Right lobe of liver (tissue), 6 donors: ENCODE measurements at regions not wholly inside any gene's neighbourhood (a gene's known extent, or its start where the extent isn't known, plus 50 kb on each side); places are given as distances from the start of the nearest gene placed in this dataset.

Experiments used
- ATAC-seq, 4 donors: fragments of 200-7000 bp; cut with Tn5 transposase; one replicate each; pipeline ENCODE4 v1.9.1; 2020; ENCODE audit warnings: mild to moderate bottlenecking in 4 of 4, moderate library complexity in 4 of 4
- DNase-seq, 3 donors: peaks; one replicate each; pipeline ENCODE4 v3.0.0-alpha.2; 2020
- H3K27ac ChIP-seq, 3 donors: fragments of 200-600 bp; one replicate each; pipeline ENCODE4 v1.8.0; 2022
- H3K27me3 ChIP-seq, 2 donors: fragments of 200-600 bp; one replicate each; pipeline ENCODE4 v1.8.0; 2022
- H3K36me3 ChIP-seq, 4 donors: fragments of 200-600 bp; sonication (generic) in 1 of 4; one replicate each; pipeline versions ENCODE4 v1.5.1 to v1.8.0; 2017 to 2022; ENCODE audit warnings: control low read depth in 1 of 4
- H3K4me1 ChIP-seq, 4 donors: fragments of 200-600 bp; sonication (generic) in 1 of 4; one replicate each; pipeline versions ENCODE4 v1.5.1 to v1.8.0; 2017 to 2022; ENCODE audit warnings: control low read depth in 1 of 4
- H3K4me3 ChIP-seq, 3 donors: fragments of 200-600 bp; one replicate each; pipeline ENCODE4 v1.8.0; 2022
- H3K9me3 ChIP-seq, 4 donors: fragments of 200-600 bp; sonication (generic) in 1 of 4; one replicate each; pipeline versions ENCODE4 v1.5.1 to v1.8.0; 2017 to 2022; ENCODE audit warnings: control low read depth in 1 of 4
- CTCF ChIP-seq, 4 donors: fragments of 200-600 bp in 3 of 4; fragments of 450-650 bp in 1 of 4; IDR thresholded peaks; one replicate each; pipeline versions ENCODE4 v1.5.1 to v1.8.0; 2016 to 2022; ENCODE audit warnings: antibody characterized with exemption in 4 of 4, mild to moderate bottlenecking in 2 of 4
- POLR2A ChIP-seq: fragments of 450-650 bp; IDR thresholded peaks from one replicate; pipeline ENCODE4 v1.6.1; 2017; ENCODE audit warnings: antibody characterized with exemption, mild to moderate bottlenecking
- WGBS: methylation state at CpG from one replicate; pipeline ENCODE4 v1.1.6; 2018; ENCODE audit warnings: low coverage, low lambda C conversion rate; ENCODE audit not compliant: insufficient coverage; ENCODE audit errors: missing lambda C conversion rate; 5-methylcytosine and 5-hydroxymethylcytosine counted together
- intact Hi-C, 2 donors: fragments of 100-400 bp; cut with DNase I; formaldehyde crosslinking; loops; one replicate each; pipeline versions ENCODE4 v1.11.2 to v1.14.1; 2022
- donor health status: DM: no; HTN: yes; CAD: no.
- donor health status: DM: no; HTN: no; CAD: no.
- donor health status: DM: no; HTN: no; CAD: no.
- donor health status: DM: no; HTN: yes; CAD: no.
- donor health status: DM: no; HTN: yes; CAD: no.

- ATAC-seq (no peak), DNase-seq (no peak)
- H3K4me1 ChIP-seq, result no peaks in the 10 kb centered on the region
- no peak overlapping the region for H3K27ac ChIP-seq
- no peaks in the 10 kb centered on the region for H3K9me3 ChIP-seq
- WGBS, result 50% methylated on average over 2 of the region's 5 CpGs
- no peaks in the 10 kb centered on the region for H3K36me3 ChIP-seq
- TF ChIP-seq POLR2A, result no peak
- TF ChIP-seq CTCF (IDR thresholded peaks at IDR 0.05), result no peak
- H3K27me3 ChIP-seq, result no peaks in the 10 kb centered on the region
- H3K4me3 ChIP-seq, result no peak overlapping the region
- intact Hi-C loops, result no loop called here
Measured at GRCh38 chr9:13535141-13535540, 255.6 kb upstream of the MPDZ start.

- Histone ChIP-seq H3K27me3 (no peaks in the 10 kb centered on the region), H3K4me1 (no peaks in the 10 kb centered on the region), H3K9me3 (no peaks in the 10 kb centered on the region), H3K27ac (no peak overlapping the region), H3K4me3 (no peak overlapping the region), H3K36me3 (no peaks in the 10 kb centered on the region)
- 36% methylated on average over 2 of the region's 2 CpGs for WGBS
- intact Hi-C loops, result no loop called here
- TF ChIP-seq POLR2A, result no peak
- TF ChIP-seq CTCF (IDR thresholded peaks at IDR 0.05), result no peak
- DNase-seq (no peak), ATAC-seq (no peak)
Measured at GRCh38 chr9:13534006-13534405, 254.5 kb upstream of the MPDZ start.

- H3K4me3 ChIP-seq, result no peak overlapping the region
- no peak overlapping the region for H3K27ac ChIP-seq
- no peaks in the 10 kb centered on the region for H3K36me3 ChIP-seq
- WGBS, result 15% methylated on average over 2 of the region's 2 CpGs
- no peak for TF ChIP-seq POLR2A
- TF ChIP-seq CTCF (IDR thresholded peaks at IDR 0.05), result no peak
- intact Hi-C loops, result no loop called here
- ATAC-seq, result peak; percentile 22 to 80 (median 51)
- no peaks in the 10 kb centered on the region for H3K4me1 ChIP-seq
- no peak for DNase-seq
- no peaks in the 10 kb centered on the region for H3K9me3 ChIP-seq
- no peaks in the 10 kb centered on the region for H3K27me3 ChIP-seq
Measured at GRCh38 chr9:13532407-13532806, 252.9 kb upstream of the MPDZ start.

- Histone ChIP-seq H3K27ac (no peak overlapping the region), H3K9me3 (no peaks in the 10 kb centered on the region), H3K4me3 (no peak overlapping the region), H3K4me1 (no peaks in the 10 kb centered on the region), H3K27me3 (no peaks in the 10 kb centered on the region), H3K36me3 (no peaks in the 10 kb centered on the region)
- DNase-seq (no peak), ATAC-seq (no peak)
- TF ChIP-seq CTCF (IDR thresholded peaks at IDR 0.05), result no peak
- no peak for TF ChIP-seq POLR2A
- WGBS, result 43% methylated on average over 6 of the region's 6 CpGs
- intact Hi-C loops, result no loop called here
Measured at GRCh38 chr9:13529321-13530104, 250.0 kb upstream of the MPDZ start.
